T-cell (primary cell): ENCODE measurements at regions not wholly inside any gene's neighbourhood (a gene's known extent, or its start where the extent isn't known, plus 50 kb on each side); places are given as distances from the start of the nearest gene placed in this dataset.
A peak's percentile ranks its signal among the peaks of the same experiment; 100 is the strongest.
"Not testable (repeated sequence)": the region's sequence is repeated elsewhere in the genome, so short reads cannot be mapped to it uniquely, and the experiment has no call there.

Experiments used
- ATAC-seq, 4 experiments: fragments of 200-7000 bp in 3 of 4; fragments of 150-1000 bp in 1 of 4; cut with Tn5 transposase; replicated peaks in 1 of 4; 1 replicate in 3 of 4; 2 replicates in 1 of 4; pipeline ENCODE4 v1.10.0; 2021; ENCODE audit warnings: moderate library complexity in 3 of 4, mild to moderate bottlenecking in 2 of 4, moderate number of reproducible peaks in 1 of 4
- CTCF ChIA-PET, 2 donors: fragments of 300-600 bp; sonication (Branson Sonifier 250); formaldehyde crosslinking; loops; one replicate each; lab custom pipeline; 2022; ENCODE audit warnings: antibody characterized with exemption in 2 of 2; lab: Charles Lee
- POLR2A ChIA-PET, 2 donors: fragments of 300-600 bp; sonication (Branson Sonifier 250); formaldehyde crosslinking; loops; one replicate each; lab custom pipeline; 2022; ENCODE audit warnings: antibody characterized with exemption in 2 of 2; lab: Charles Lee
- DNase-seq, 35 experiments: peaks; one replicate each; pipeline versions ENCODE4 v3.0.0 to v3.0.0-alpha.2; 2013 to 2023
- H3K27ac ChIP-seq: one replicate; pipeline ENCODE4 v1.5.1; 2013; ENCODE audit warnings: low read length
- H3K27me3 ChIP-seq, 2 experiments: replicated peaks in 1 of 2; 1 replicate in 1 of 2; 2 replicates in 1 of 2; pipeline versions ENCODE4 v1.6.1 to v1.7.0; 2013; ENCODE audit warnings: low read length in 1 of 2, mixed read lengths in 1 of 2; ENCODE audit not compliant: control insufficient read depth in 2 of 2, insufficient read depth in 2 of 2; ENCODE audit errors: extremely low read depth in 1 of 2
- H3K36me3 ChIP-seq, 2 donors: 1 replicate in 1 of 2; 2 replicates in 1 of 2; pipeline versions ENCODE4 v1.6.1 to v1.7.0; 2013; ENCODE audit warnings: low read length in 1 of 2; ENCODE audit not compliant: control insufficient read depth in 2 of 2, insufficient read depth in 1 of 2; ENCODE audit errors: extremely low read depth in 1 of 2
- H3K4me1 ChIP-seq, 2 experiments: 1 replicate in 1 of 2; 2 replicates in 1 of 2; pipeline versions ENCODE4 v1.6.1 to v1.7.0; 2013; ENCODE audit warnings: low read length in 2 of 2, mixed read lengths in 1 of 2; ENCODE audit not compliant: insufficient read depth in 2 of 2, control insufficient read depth in 1 of 2; ENCODE audit errors: extremely low read depth in 1 of 2
- H3K4me3 ChIP-seq, 2 donors: 1 replicate in 1 of 2; 2 replicates in 1 of 2; pipeline versions ENCODE4 v1.5.1 to v1.7.0; 2013; ENCODE audit warnings: mild to moderate bottlenecking in 2 of 2, low read length in 1 of 2, moderate library complexity in 1 of 2; ENCODE audit not compliant: control insufficient read depth in 1 of 2; ENCODE audit errors: extremely low read depth in 1 of 2
- H3K9me3 ChIP-seq: 2 replicates; pipeline ENCODE4 v1.7.0; 2013
- H3K27ac Mint-ChIP-seq, 2 donors: one replicate each; pipeline ENCODE4 v1.8.0; 2020 to 2021; ENCODE audit warnings: mild to moderate bottlenecking in 2 of 2, mixed read lengths in 2 of 2
- H3K27me3 Mint-ChIP-seq, 2 donors: one replicate each; pipeline ENCODE4 v1.8.0; 2021 to 2022; ENCODE audit warnings: mixed read lengths in 2 of 2
- H3K36me3 Mint-ChIP-seq: one replicate; pipeline ENCODE4 v1.8.0; 2021; ENCODE audit warnings: mixed read lengths
- H3K4me1 Mint-ChIP-seq, 3 donors: one replicate each; pipeline ENCODE4 v1.8.0; 2020 to 2022; ENCODE audit warnings: mixed read lengths in 3 of 3, mild to moderate bottlenecking in 1 of 3
- H3K4me3 Mint-ChIP-seq, 3 donors: one replicate each; pipeline ENCODE4 v1.8.0; 2020 to 2022; ENCODE audit warnings: mild to moderate bottlenecking in 3 of 3, mixed read lengths in 3 of 3, moderate library complexity in 3 of 3
- H3K9me3 Mint-ChIP-seq, 3 donors: one replicate each; pipeline ENCODE4 v1.8.0; 2020 to 2022; ENCODE audit warnings: mixed read lengths in 3 of 3
- WGBS: methylation state at CpG from one replicate; pipeline ENCODE4 v1.1.5; 2013; ENCODE audit warnings: missing lambda C conversion rate; ENCODE audit not compliant: insufficient coverage; 5-methylcytosine and 5-hydroxymethylcytosine counted together

GRCh38 chr7:94792241-94792640 lies 115.2 kb upstream of the PPP1R9A start:
- Histone ChIP-seq H3K4me3 (no peak overlapping the region), H3K36me3 (no peaks in the 10 kb centered on the region), H3K9me3 (no peaks in the 10 kb centered on the region), H3K4me1 (no peaks in the 10 kb centered on the region), H3K27me3 (no peaks in the 10 kb centered on the region), H3K27ac (no peak overlapping the region)
- 80% methylated on average over 1 of the region's 2 CpGs for WGBS
- H3K4me3 Mint-ChIP-seq, result no peak overlapping the region
- H3K9me3 Mint-ChIP-seq, result peaks cover 4 to 16% (median 14%) of the 10 kb centered on the region in 3 donors
- POLR2A ChIA-PET, result no interaction called here
- H3K4me1 Mint-ChIP-seq, result no peaks in the 10 kb centered on the region
- peaks cover 0 to 3% of the 10 kb centered on the region in 2 donors for H3K27me3 Mint-ChIP-seq
- no peaks in the 10 kb centered on the region for H3K36me3 Mint-ChIP-seq
- ATAC-seq (no peak), DNase-seq (no peak)
- CTCF ChIA-PET, result no interaction called here
- H3K27ac Mint-ChIP-seq, result no peak overlapping the region

GRCh38 chr7:94797404-94797803 lies 110.0 kb upstream of the PPP1R9A start:
- H3K36me3 ChIP-seq, H3K4me1 ChIP-seq, H3K9me3 ChIP-seq, H3K4me3 ChIP-seq, H3K4me1 Mint-ChIP-seq, H3K36me3 Mint-ChIP-seq, H3K4me3 Mint-ChIP-seq, CTCF ChIA-PET, H3K27ac ChIP-seq, ATAC-seq, DNase-seq, H3K27me3 ChIP-seq, H3K27me3 Mint-ChIP-seq, POLR2A ChIA-PET: not testable (repeated sequence)
- Mint-ChIP-seq H3K9me3 (peaks cover 0 to 23% (median 0%) of the 10 kb centered on the region in 3 donors), H3K27ac (peak overlapping the region in 1 of 2 donors; percentile 3)
- WGBS, result no CpG with 5 or more reads among the region's 6 CpGs

GRCh38 chr7:94803821-94804220 lies 103.6 kb upstream of the PPP1R9A start:
- peaks cover 0 to 13% (median 3%) of the 10 kb centered on the region in 3 donors for H3K9me3 Mint-ChIP-seq
- no peaks in the 10 kb centered on the region for H3K36me3 Mint-ChIP-seq

DNA sequence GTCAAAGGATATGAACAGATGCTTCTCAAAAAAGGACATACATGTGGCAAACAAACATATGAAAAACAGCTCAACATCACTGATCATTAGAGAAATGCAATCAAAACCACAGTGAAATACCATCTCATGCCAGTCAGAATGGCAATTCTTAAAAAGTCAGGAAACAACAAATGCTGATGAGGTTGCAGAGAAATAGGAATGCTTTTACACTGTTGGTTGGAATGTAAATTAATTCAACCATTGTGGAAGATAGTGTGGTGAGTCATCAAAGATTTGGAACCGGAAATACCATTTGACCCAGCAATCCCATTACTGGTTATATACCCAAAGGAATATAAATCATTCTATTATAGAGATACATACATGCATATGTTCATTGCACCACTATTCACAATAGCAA lies 98.7 kb upstream of the PPP1R9A start:
- H3K4me1 Mint-ChIP-seq, H3K36me3 Mint-ChIP-seq, H3K27ac ChIP-seq, H3K27me3 Mint-ChIP-seq, DNase-seq, H3K27me3 ChIP-seq, H3K4me1 ChIP-seq, H3K36me3 ChIP-seq, H3K9me3 ChIP-seq, H3K4me3 ChIP-seq, ATAC-seq, POLR2A ChIA-PET, H3K4me3 Mint-ChIP-seq, CTCF ChIA-PET: not testable (repeated sequence)
- H3K27ac Mint-ChIP-seq, result peak overlapping the region in 1 of 2 donors; percentile 29
- H3K9me3 Mint-ChIP-seq, result peaks cover 2 to 19% (median 3%) of the 10 kb centered on the region in 3 donors
- no CpG with 5 or more reads among the region's 1 CpG for WGBS

More at GRCh38 chr7:94803821-94804220, 103.6 kb upstream of the PPP1R9A start:
- CTCF ChIA-PET, result no interaction called here
- H3K27ac Mint-ChIP-seq, result no peak overlapping the region
- no peak for DNase-seq
- H3K36me3 ChIP-seq, result no peaks in the 10 kb centered on the region
- no peak overlapping the region for H3K4me3 ChIP-seq
- H3K4me3 Mint-ChIP-seq, result no peak overlapping the region
- no peaks in the 10 kb centered on the region for H3K27me3 ChIP-seq
- no peaks in the 10 kb centered on the region for H3K27me3 Mint-ChIP-seq
- no CpG with 5 or more reads among the region's 2 CpGs for WGBS
- no peak overlapping the region for H3K27ac ChIP-seq
- ATAC-seq, result no peak
- H3K4me1 Mint-ChIP-seq, result no peaks in the 10 kb centered on the region
- no peaks in the 10 kb centered on the region for H3K4me1 ChIP-seq
- POLR2A ChIA-PET, result no interaction called here
- H3K9me3 ChIP-seq, result no peaks in the 10 kb centered on the region

GRCh38 chr7:94810496-94810895 lies 96.9 kb upstream of the PPP1R9A start:
- WGBS, result no CpG with 5 or more reads among the region's 3 CpGs
- ChIA-PET CTCF (no interaction called here), POLR2A (no interaction called here)
- H3K36me3 Mint-ChIP-seq, result no peaks in the 10 kb centered on the region
- no peaks in the 10 kb centered on the region for H3K4me1 ChIP-seq
- H3K9me3 ChIP-seq, result no peaks in the 10 kb centered on the region
- H3K9me3 Mint-ChIP-seq, result peaks cover 2 to 19% (median 3%) of the 10 kb centered on the region in 3 donors
- H3K4me1 Mint-ChIP-seq, result no peaks in the 10 kb centered on the region
- ATAC-seq (no peak), DNase-seq (no peak)
- H3K27ac ChIP-seq, result no peak overlapping the region
- no peak overlapping the region for H3K4me3 ChIP-seq
- H3K4me3 Mint-ChIP-seq, result no peak overlapping the region
- no peaks in the 10 kb centered on the region for H3K27me3 Mint-ChIP-seq
- H3K36me3 ChIP-seq, result no peaks in the 10 kb centered on the region
- H3K27me3 ChIP-seq, result no peaks in the 10 kb centered on the region
- H3K27ac Mint-ChIP-seq, result no peak overlapping the region

GRCh38 chr7:94813917-94814316 lies 93.5 kb upstream of the PPP1R9A start:
- Histone ChIP-seq H3K9me3 (no peaks in the 10 kb centered on the region), H3K4me3 (no peak overlapping the region), H3K27me3 (no peaks in the 10 kb centered on the region), H3K27ac (no peak overlapping the region), H3K36me3 (no peaks in the 10 kb centered on the region), H3K4me1 (no peaks in the 10 kb centered on the region)
- POLR2A ChIA-PET, result no interaction called here
- Mint-ChIP-seq H3K4me3 (no peak overlapping the region), H3K27me3 (no peaks in the 10 kb centered on the region), H3K4me1 (no peaks in the 10 kb centered on the region), H3K9me3 (peaks cover 21 to 29% (median 28%) of the 10 kb centered on the region in 3 donors), H3K27ac (no peak overlapping the region), H3K36me3 (no peaks in the 10 kb centered on the region)
- no CpG with 5 or more reads among the region's 3 CpGs for WGBS
- no peak for DNase-seq
- no peak for ATAC-seq
- CTCF ChIA-PET, result no interaction called here

DNA sequence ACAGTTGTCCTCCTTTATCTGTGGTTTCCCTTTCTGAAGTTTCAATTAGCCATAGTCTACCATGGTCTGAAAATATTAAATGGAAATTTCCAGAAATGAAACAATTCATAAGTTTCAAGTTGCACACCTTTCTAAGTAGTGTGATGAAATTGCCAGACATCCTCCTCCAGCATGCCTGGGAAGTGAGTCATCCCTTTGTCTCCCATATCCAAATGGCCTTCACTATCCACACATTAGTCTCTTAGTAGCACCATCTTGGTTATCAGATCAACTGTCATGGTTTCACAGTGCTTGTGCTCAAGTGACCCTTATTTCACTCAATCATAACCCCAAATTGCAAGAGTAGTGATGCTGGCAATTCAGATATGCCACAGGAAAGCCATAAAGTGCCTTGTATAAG lies 83.4 kb upstream of the PPP1R9A start:
- no peak overlapping the region for H3K4me3 Mint-ChIP-seq
- Histone ChIP-seq H3K36me3 (no peaks in the 10 kb centered on the region), H3K27me3 (no peaks in the 10 kb centered on the region), H3K27ac (no peak overlapping the region), H3K4me3 (no peak overlapping the region), H3K4me1 (no peaks in the 10 kb centered on the region), H3K9me3 (no peaks in the 10 kb centered on the region)
- ChIA-PET POLR2A (no interaction called here), CTCF (no interaction called here)
- no peaks in the 10 kb centered on the region for H3K36me3 Mint-ChIP-seq
- no peaks in the 10 kb centered on the region for H3K27me3 Mint-ChIP-seq
- H3K27ac Mint-ChIP-seq, result no peak overlapping the region
- H3K4me1 Mint-ChIP-seq, result no peaks in the 10 kb centered on the region
- DNase-seq (no peak), ATAC-seq (no peak)
- H3K9me3 Mint-ChIP-seq, result peaks cover 8 to 18% (median 10%) of the 10 kb centered on the region in 3 donors
